Cerebellar cortex (tissue), 1 donor: ENCODE measurements at regions not wholly inside any gene's neighbourhood (a gene's known extent, or its start where the extent isn't known, plus 50 kb on each side); places are given as distances from the start of the nearest gene placed in this dataset.

Source experiments
- DNase-seq: peaks from one replicate; pipeline ENCODE4 v3.0.0-alpha.2; 2015; ENCODE audit warnings: low spot score

DNA sequence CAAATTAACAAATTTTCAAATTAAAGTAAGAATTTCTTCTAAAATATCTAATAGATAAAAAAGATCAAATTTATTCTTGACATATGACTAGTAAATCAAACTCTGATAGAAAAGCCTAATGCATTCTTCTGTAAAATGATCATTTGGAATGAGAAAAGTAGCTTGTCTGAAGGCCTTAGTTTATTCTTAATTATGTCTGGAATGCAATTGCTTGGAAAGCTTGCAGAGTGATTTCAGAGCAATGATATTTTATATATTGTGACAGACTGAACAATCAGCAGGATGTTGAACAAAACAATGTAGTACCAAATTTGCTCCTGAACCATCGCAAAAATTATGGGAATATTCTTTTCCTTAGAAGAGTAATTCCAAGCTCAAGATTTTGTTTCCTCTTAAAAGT is 789.6 kb upstream of the NOVA1 start:
- DNase-seq = no peak

DNA sequence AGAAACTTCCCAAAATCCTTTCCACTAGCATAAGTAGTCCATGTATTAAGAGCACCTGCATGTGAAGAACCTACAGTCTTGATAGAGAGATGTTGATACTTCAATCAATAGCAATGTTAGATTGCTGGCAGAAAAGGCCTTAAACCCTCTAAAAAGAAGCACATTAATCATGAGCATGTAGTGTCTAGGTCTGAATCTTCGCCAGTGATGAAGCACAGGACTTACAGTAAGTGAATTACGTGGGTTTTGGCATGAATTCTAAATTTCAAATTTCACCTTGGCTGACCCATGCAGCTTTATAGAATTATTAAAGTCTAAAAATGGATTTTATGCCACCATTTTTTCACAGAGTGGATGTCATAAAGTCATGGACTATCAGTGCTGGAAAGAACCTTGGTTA is 791.6 kb upstream of the NOVA1 start:
- DNase-seq = no peak

DNA sequence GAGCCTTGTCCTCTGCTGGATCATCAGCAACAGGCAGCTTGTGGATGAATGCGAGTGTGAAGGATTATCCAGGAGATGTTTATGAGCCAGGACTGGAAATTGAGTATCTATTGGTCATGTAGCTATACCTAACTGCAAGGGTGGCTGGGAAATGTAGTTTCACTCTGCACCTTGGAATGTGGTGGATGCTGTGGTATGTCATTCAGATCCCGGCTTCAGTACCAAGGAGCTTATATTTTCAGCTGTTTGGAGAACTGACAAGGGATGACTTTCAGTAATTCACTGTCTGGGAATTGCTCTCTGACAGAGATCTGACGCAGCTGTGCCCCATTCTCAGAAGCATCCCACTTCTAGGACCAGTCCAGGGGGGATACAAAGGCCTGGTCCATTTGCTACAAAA is 792.3 kb upstream of the NOVA1 start:
- no peak for DNase-seq

DNA sequence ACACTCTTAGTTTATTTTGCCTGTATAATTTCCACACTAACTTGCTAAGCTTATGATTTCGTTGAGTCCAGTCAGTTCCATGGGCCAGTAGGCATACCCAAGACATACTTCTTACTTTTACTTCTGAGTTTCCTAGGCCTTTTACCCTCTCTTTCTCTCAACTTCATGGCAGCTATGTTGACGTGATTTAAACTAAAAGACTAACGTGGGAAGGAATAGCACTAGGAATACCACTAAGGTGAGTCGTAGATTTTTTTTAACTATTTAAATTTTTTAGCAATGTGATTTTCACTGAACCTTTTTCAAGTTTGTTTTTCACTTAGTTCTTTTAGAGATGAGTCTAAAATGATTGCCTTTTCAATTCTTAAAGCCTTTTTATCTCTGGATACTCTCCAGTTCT is 793.5 kb upstream of the NOVA1 start:
- DNase-seq = no peak

DNA sequence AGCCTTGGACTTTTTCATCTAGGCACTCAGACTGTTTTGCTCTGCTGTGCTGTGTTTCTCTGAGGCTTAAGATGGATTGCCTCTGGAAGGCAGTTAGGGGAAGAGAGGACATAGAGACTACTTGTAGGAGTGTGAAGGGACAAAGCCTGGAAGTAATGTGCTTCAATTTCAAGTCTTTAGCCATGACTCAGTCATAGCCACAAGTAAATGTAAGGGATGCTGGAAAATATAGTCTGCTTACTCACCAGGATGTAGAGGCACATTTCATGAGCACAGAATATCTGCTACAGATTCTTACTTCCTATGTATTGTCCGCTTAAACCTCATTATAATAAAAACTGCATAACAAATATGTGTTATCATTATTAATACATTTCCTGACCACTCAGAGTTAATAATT is 794.3 kb upstream of the NOVA1 start:
- DNase-seq = no peak

DNA sequence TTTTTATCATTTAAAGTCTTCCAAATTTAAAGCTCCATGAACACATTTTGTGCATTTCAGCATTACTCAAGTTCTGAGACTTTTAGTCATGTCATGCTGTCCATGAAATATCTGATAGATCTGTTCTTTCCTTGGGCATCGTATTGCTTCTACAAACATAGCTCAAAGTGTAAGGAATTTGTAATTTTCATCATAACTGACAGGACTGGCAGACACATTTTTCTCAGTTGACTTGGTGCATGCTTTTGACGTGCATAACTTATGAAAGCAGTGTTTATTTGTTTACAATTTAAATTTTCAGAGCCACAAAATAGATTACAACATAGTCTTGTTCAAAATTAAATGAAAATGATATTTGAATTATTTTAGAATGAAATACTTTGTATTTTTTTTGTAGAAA is 812.1 kb upstream of the NOVA1 start:
- DNase-seq = no peak

DNA sequence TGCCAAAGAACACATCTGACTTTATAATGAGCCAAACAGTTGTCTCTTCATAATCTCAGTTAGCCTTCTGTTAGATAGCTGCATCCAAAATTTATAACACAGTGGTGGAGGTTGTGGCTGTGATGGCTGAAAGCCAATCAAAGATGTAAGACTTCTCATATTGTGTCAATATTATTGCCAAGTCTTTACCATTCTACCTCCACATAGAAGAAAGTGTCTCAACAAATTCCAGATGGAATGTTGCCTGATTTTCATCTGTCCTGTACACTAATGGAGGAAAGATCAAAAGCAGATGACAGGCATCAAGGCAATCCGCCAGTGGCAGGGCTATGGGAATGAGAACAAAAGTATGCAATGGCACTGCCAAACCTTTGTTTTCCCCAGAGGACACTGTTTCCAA is 813.1 kb upstream of the NOVA1 start:
- no peak for DNase-seq

DNA sequence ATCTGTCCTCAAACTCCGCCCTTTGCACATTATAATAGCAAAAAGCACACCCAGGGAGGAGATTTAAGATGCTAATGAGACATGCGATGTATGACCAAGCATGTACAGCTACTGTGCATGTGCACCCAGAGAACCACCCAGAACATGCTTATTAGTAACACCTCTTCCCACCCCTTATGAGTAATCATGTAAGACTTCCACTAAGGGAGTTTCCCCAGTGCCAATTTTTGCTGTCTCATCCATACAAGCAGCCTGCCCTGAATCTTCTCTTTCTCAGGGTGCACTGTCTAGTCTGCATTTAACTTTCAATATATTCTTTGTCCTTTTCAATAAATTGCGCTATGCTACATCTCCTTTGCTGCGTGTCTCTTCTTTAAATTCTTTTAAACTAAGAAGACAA is 830.0 kb upstream of the NOVA1 start:
- no peak for DNase-seq

DNA sequence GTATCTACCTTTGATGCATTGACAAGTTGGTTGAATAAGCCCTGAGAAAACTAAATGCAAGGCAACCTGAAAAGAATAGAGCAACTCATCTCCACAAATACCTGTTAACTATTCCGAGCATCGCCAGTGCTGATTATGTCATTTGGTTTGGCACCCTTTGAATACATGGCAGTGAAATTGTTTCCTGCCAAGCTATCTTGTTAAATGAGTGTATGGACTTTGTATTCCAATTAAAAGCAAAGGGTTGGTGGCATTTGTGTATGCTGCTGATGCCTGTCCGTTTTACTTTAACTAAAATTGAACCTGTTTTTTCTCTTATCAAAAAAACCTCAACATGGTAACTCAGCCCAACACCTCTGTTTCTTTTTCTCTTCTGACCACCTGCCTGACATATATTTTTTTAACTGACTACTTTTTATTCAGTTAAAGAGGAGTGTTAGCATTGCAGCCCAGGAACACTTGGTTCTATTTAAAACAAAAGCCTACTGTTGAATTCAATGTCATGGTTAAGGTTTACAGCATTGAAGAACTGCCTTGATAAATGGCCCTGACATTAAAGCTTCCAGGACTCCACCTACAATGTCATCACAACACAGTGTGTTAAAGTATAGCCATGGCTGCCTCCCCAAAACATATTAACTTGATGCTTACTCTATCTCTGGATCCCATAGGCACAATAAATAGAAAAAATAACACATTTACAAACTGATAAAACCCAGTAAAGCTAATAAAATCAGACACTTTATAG is 838.3 kb upstream of the NOVA1 start:
- DNase-seq = no peak

DNA sequence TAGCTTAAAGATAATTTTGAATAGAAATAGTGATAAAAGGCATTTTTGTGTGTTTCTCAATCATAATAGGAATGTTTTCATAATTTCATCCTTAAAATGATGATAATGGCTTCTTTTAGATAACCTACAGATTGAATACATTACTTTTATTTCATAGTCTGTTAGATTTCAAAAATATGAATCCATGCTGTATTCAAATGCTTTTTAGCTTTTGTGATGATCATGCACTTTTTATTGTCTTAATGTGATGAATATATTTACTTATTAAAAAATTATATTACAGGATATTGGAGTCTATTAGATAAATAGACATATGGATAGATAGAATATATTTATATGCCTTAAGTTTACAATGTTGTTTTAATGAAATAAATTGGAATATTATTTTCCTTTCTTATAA is 886.8 kb upstream of the NOVA1 start:
- DNase-seq = no peak

DNA sequence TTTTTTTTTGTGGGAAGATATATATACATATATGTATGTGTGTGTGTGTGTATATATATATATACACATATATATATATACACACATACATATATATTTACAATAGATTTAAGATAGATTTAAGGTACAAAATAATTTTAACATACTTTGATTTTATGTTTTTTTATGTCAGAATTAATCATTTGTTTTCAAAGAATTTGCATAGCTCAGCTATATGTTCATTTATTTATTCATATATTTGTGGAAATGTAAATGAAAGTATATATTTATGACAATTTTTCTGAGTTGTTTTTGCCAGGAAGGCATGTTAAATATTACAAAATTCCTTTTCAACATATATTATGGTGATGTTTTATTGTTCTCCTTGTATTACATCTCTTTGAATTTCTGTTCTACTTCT is 887.4 kb upstream of the NOVA1 start:
- DNase-seq = no peak

DNA sequence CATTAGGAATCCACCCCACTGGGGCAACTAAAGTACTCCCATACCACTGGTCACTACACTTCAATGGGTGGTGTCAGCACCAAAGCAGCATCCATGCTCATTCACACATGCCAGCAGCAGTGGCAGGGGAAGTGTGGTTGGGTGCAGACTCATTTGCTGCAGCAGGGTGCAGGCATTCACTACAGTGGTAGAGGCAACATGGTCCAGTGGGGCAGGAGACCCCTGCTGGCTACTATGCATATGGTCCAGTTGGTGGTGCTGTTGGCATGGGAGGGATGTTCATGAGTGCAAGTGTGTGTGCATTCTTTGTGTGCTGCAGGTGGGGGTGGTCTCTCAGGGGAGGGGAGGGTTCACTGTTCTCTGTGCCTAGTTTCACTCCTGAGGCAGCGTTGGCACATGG is 908.4 kb upstream of the NOVA1 start:
- DNase-seq = no peak

DNA sequence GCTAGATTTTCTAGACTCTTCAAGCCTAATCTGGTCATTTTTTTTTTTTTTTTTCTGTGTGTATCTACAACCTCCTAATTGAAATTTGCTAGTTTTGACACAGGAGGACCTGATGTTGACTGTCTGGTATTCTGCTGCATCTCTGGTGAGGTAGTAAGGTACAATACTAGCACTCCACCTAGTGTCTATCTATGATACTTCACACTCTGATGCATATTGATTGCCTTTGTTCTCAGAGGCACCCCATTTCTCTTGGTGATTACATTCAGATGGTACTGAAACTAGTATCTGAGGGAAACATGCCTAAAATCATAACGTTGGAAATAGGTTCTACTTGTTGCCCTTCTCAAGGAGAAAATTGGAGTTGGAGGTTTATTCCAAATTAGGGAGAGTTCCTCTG is 930.5 kb upstream of the NOVA1 start:
- peak; percentile 37 for DNase-seq

DNA sequence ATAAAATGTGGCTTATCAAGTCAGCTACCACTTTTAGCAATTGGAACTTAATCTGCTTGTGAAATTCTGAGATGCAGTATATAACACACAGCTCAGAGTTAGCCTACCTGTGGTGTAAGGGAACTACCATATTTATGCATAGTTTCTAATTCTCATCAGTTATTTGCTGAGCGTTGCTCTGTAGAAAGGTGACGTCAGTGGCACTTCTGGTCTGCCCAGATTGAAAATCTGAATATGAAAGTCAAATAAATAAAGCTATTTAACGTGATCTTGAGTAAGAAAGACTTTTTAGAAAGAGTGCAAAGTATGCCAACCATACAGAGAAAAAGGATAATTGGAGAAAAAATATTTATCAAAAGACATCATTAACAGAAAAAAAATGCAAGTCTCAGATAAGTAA is 938.9 kb upstream of the NOVA1 start:
- no peak for DNase-seq

DNA sequence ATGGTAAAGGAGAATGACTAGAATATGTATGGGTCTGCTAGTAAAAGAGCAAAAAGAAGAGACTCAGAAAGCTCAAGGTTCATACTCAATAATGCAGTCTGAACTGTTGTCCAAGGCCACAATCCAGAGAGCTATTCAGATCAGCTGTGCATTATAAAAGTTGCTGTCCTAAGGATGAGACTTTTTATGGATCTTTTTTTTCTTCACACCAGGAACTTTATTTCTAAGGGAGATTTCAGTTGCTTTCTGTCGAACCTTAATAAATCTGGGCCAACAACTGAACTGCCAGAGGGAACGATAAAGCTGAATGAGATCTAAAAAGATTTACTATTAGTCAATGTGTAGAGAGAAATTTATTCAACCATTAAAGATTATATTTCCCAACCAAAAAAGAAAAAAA is 948.3 kb upstream of the NOVA1 start:
- no peak for DNase-seq

DNA sequence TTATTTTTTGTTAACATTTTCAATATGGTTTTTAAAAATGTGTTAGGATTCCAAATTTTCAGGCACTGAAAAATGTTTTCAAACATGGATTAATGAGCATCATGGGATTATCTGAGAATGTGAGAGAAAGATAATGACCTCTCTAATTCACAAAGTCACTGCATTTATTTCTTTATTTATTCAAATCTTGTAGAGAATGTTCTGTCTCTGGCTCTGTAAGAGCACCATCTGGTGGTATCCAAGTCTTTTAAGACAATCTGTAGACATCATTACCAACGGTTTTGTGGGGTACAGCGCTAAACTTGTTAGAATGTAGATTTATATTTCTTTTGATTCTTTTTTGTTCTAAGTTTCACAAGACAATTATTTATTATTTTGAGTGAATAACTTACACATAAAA is 956.0 kb upstream of the NOVA1 start:
- DNase-seq = peak; percentile 5

DNA sequence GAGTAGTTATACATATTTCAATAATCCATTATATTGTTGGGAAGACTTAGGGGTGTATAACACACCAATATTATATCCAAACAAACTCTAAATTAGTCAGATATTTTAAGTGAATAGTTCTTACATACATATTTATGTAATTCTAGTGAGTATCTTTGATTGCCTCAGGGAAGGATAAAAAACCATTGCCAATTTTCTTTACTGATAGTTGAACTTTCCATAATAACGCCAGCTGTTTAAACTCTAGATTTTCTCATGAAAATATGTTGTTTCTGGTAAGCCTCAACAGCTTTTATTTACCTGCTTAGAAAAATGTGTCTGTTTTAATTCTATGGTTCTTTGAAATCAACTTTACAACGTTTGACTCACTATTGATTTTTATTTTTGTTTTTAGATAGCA is 959.6 kb upstream of the NOVA1 start:
- DNase-seq = no peak

DNA sequence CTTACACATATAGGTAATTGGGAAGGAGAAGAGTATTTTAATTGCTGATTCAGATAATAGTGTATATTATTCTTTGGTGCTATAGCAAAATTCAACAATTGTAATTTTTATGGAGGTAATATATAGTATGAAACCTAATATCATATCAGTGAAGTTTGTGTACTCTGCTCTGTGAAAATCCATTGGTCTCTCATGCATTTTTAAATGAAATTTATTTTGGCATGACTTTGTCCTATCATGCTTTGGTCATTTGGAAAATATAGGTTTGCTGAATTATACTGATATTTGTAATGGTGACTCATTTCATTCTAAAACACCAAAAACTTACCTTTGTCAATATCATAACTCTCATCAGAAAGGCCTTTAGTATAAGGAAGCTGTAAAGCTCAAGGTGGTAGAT is 962.0 kb upstream of the NOVA1 start:
- no peak for DNase-seq

DNA sequence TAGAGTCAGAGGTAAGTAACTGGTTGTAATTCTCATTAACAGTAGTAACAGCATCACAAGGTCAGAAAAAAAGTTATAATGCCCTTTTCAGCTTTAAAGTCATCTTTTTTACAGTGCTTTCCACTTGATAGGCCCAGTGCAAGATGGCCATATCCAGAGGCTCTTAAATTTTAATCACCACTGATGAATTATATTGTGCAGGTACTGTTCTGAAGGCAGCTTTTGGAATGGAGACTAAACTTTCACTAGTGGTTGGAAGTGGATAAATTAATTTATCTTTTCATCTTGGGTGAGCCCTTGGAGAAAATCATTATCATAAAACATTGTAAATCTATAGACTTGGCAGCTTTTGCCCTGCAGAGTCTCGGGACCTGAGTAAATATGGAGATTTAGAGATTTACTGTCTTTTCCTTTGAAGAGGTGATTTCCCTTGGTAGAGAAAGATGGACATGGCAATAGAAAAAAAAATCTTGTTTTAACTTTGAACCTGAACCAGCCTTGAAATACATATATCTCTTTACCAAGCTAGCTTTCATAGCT is 969.1 kb upstream of the NOVA1 start:
- no peak for DNase-seq

DNA sequence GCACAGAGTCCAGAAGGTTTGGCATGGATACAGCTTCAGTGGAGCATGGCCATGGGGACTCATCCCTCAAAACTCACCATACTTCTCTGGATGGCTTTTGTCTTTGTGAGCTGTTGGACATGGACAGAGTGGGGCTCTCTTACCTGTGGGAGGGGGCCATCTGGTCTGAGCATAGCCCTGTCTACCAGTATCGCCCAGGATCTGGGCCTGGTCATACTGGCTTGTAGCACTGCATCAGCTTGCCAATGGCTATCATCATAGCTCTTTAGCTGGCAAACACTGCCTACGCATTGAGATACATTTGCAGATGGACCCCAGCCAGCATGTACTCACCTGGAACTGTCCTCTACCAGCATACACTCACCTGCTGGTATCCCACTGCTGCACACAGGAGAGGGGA is 975.2 kb upstream of the NOVA1 start:
- no peak for DNase-seq

DNA sequence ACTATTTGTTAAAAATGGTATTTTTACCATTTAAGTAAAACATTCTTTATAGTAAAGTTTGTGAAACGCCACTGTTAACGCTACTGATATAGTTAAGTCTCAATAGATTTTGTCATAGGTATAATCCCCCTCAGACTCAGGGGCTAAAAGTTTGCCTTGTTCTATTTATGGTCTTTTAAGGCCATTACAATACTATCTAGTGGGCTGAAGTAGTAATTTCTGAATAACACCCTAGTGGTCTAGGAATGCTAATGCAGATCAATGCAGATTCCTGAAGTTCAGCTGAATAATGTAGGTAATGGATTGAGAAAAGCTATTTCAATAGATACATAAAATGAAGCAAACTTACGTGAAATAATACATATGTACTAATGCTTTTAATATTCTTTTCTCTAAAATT is 989.3 kb upstream of the NOVA1 start:
- no peak for DNase-seq

DNA sequence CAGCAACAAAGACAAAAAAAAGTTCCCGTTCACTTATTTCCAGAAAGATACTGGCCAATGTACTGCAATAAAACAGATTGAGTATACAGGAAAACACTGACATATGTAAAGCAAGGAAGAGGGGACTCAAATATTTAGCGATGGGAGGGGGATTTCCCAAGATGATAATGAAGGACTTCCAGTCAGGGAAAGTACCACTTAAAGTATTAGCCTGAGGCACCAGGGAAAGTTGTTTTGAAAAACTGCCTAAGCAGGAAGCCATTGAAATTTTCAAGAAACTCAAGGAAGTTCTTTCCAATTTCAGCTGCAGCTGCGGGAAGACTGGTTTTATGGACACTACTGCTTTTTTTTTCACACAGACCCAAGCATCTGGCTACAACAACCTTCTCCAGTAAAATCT is 1007.4 kb upstream of the NOVA1 start:
- DNase-seq = no peak

DNA sequence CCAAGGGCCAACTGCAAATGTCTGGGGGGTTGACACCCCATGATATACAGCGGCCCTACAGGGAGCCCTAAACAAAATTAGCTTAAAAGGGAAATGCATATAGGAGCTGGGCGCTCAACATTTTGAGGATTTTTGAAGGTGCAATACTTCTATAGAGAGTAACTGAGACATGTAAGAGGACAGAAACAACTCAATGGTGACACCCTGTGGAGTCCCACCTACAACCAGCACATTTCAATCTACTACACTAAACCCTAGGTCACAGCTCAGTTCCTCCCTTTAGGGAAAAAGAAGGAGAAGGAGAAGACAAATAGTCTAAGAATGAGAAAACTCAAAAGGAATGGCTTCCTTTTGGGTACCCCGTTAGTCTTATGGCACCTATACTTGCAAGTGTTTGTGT is 1010.5 kb upstream of the NOVA1 start:
- no peak for DNase-seq

DNA sequence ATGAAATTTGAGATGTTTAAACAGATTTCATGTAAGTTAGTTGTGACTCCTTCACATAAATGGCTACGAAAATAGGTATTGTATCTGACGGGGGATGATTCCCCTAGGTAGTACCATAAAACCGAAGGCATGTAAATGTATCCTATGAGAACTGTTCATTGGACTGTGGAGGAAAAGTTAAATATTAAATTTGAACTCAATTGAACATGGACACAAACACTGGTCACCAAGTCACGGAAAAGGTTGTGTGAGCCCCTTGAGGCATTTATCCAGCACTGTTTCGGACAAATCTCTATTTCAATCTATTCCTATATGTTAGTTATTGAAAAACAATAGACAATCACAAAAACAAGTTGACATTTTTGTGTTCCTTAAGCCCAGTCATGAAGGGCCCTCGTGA is 1014.3 kb upstream of the NOVA1 start:
- DNase-seq = no peak

DNA sequence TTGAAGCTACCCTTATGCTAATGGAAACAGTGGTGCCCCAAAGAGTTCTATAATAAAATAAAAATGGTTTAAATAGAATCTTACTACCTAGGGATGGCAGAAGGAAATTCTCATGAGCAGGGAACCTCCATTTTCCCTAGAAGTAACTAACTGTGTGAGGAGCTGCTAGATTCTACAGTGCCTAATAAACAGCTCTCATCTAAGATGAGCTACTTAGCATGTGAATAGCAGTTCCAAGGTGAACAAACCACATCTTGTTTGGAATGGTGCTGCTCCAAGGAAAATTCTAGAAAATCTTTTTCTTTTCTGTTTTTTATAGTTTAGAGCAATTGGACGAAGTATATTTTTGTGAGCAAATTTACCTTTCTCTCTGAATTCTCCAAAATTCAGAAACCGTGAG is 1015.3 kb upstream of the NOVA1 start:
- DNase-seq = no peak
